ENCODE measurements at regions not wholly inside any gene's neighbourhood (a gene's known extent, or its start where the extent isn't known, plus 50 kb on each side); places are given as distances from the start of the nearest gene placed in this dataset.

DNA sequence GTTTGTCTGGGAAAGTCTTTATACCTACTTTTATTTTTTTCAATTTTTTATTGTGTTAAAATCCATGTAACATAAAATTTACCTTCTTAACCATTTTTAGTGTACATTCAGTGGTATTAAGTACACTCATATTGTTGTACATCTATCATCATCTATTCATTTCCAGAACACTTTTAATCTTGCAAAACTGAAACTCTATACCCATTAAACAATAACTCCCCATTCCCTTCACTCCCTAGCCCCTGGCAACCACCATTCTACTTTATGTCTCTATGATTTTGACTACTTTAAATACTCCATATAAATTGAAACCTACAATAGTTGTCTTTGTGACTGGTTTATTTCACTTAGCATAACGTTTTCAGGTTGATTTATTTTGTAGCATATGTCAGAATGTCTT lies 131.9 kb upstream of the SLC38A2 start:
- TF ChIP-seq, protein P1, sequence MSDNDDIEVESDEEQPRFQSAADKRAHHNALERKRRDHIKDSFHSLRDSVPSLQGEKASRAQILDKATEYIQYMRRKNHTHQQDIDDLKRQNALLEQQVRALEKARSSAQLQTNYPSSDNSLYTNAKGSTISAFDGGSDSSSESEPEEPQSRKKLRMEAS (IDR thresholded peaks at IDR 0.05; ENCODE audit: low read depth): no peak
- TF ChIP-seq, protein P2, sequence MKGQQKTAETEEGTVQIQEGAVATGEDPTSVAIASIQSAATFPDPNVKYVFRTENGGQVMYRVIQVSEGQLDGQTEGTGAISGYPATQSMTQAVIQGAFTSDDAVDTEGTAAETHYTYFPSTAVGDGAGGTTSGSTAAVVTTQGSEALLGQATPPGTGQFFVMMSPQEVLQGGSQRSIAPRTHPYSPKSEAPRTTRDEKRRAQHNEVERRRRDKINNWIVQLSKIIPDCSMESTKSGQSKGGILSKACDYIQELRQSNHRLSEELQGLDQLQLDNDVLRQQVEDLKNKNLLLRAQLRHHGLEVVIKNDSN (IDR thresholded peaks at IDR 0.05; ENCODE audit: borderline replicate concordance, low read depth): no peak
- no peak for TF ChIP-seq TAF1 (IDR thresholded peaks at IDR 0.05; ENCODE audit: borderline replicate concordance, low read depth, low read length)
- TF ChIP-seq, protein P3, sequence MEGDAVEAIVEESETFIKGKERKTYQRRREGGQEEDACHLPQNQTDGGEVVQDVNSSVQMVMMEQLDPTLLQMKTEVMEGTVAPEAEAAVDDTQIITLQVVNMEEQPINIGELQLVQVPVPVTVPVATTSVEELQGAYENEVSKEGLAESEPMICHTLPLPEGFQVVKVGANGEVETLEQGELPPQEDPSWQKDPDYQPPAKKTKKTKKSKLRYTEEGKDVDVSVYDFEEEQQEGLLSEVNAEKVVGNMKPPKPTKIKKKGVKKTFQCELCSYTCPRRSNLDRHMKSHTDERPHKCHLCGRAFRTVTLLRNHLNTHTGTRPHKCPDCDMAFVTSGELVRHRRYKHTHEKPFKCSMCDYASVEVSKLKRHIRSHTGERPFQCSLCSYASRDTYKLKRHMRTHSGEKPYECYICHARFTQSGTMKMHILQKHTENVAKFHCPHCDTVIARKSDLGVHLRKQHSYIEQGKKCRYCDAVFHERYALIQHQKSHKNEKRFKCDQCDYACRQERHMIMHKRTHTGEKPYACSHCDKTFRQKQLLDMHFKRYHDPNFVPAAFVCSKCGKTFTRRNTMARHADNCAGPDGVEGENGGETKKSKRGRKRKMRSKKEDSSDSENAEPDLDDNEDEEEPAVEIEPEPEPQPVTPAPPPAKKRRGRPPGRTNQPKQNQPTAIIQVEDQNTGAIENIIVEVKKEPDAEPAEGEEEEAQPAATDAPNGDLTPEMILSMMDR (IDR thresholded peaks at IDR 0.05): no peak
